ENCODE measurements at regions not wholly inside any gene's neighbourhood (a gene's known extent, or its start where the extent isn't known, plus 50 kb on each side); places are given as distances from the start of the nearest gene placed in this dataset.
A peak's percentile ranks its signal among the peaks of the same experiment; 100 is the strongest.
"Not testable (repeated sequence)": the region's sequence is repeated elsewhere in the genome, so short reads cannot be mapped to it uniquely, and the experiment has no call there.

- not testable (repeated sequence) for DNase-seq (ENCODE audit: low read depth in 2 of 2)
Observed at GRCh38 chr21:5217933-5218332, 5303.4 kb upstream of the TPTE start.

- not testable (repeated sequence) for DNase-seq (ENCODE audit: low read depth in 2 of 2)
Observed at GRCh38 chr21:5219988-5220387, 5301.4 kb upstream of the TPTE start.

- peak in 1 of 2 donors; percentile 11 for DNase-seq (ENCODE audit: low read depth in 2 of 2)
Observed at GRCh38 chr21:5220468-5220867, 5300.9 kb upstream of the TPTE start.

- not testable (repeated sequence) for DNase-seq (ENCODE audit: low read depth in 2 of 2)
Observed at GRCh38 chr21:5221458-5222050, 5299.8 kb upstream of the TPTE start.

- DNase-seq (ENCODE audit: low read depth in 2 of 2): not testable (repeated sequence)
Observed at GRCh38 chr21:5222996-5223782, 5298.2 kb upstream of the TPTE start.

- not testable (repeated sequence) for DNase-seq (ENCODE audit: low read depth in 2 of 2)
Observed at GRCh38 chr21:5224156-5224555, 5297.2 kb upstream of the TPTE start.

GRCh38 chr21:5227252-5227651, 5294.1 kb upstream of the TPTE start:
- not testable (repeated sequence) for DNase-seq (ENCODE audit: low read depth in 2 of 2)

GRCh38 chr21:5230561-5230960, 5290.8 kb upstream of the TPTE start:
- DNase-seq (ENCODE audit: low read depth in 2 of 2): not testable (repeated sequence)

- DNase-seq (ENCODE audit: low read depth in 2 of 2): not testable (repeated sequence)
Observed at GRCh38 chr21:5231261-5231660, 5290.1 kb upstream of the TPTE start.

- DNase-seq (ENCODE audit: low read depth in 2 of 2): not testable (repeated sequence)
Observed at GRCh38 chr21:5232176-5232958, 5289.0 kb upstream of the TPTE start.

- not testable (repeated sequence) for DNase-seq (ENCODE audit: low read depth in 2 of 2)
Observed at GRCh38 chr21:5235761-5236160, 5285.6 kb upstream of the TPTE start.

- not testable (repeated sequence) for DNase-seq (ENCODE audit: low read depth in 2 of 2)
Observed at GRCh38 chr21:5236846-5237675, 5284.3 kb upstream of the TPTE start.

- not testable (repeated sequence) for DNase-seq (ENCODE audit: low read depth in 2 of 2)
Observed at GRCh38 chr21:5240521-5240920, 5280.9 kb upstream of the TPTE start.

GRCh38 chr21:5242732-5243131, 5278.7 kb upstream of the TPTE start:
- DNase-seq (ENCODE audit: low read depth in 2 of 2): not testable (repeated sequence)

GRCh38 chr21:5243257-5243656, 5278.1 kb upstream of the TPTE start:
- not testable (repeated sequence) for DNase-seq (ENCODE audit: low read depth in 2 of 2)

- DNase-seq (ENCODE audit: low read depth in 2 of 2): not testable (repeated sequence)
Observed at GRCh38 chr21:5243715-5244375, 5277.5 kb upstream of the TPTE start.

GRCh38 chr21:5244376-5244718, 5277.0 kb upstream of the TPTE start:
- DNase-seq (ENCODE audit: low read depth in 2 of 2): not testable (repeated sequence)

GRCh38 chr21:5244954-5245353, 5276.4 kb upstream of the TPTE start:
- not testable (repeated sequence) for DNase-seq (ENCODE audit: low read depth in 2 of 2)

GRCh38 chr21:5246416-5246815, 5275.0 kb upstream of the TPTE start:
- not testable (repeated sequence) for DNase-seq (ENCODE audit: low read depth in 2 of 2)

- DNase-seq (ENCODE audit: low read depth in 2 of 2): not testable (repeated sequence)
Observed at GRCh38 chr21:5247399-5247798, 5274.0 kb upstream of the TPTE start.

- not testable (repeated sequence) for DNase-seq (ENCODE audit: low read depth in 2 of 2)
Observed at GRCh38 chr21:5250128-5250527, 5271.3 kb upstream of the TPTE start.
